HG03135 (cell line): ENCODE measurements at regions not wholly inside any gene's neighbourhood (a gene's known extent, or its start where the extent isn't known, plus 50 kb on each side); places are given as distances from the start of the nearest gene placed in this dataset.

Source experiments
- ATAC-seq: cut with Tn5 transposase; IDR thresholded peaks from one replicate; pipeline ENCODE4 v1.9.1; 2021; ENCODE audit warnings: mild to moderate bottlenecking, moderate library complexity; ENCODE audit not compliant: unreplicated experiment

DNA sequence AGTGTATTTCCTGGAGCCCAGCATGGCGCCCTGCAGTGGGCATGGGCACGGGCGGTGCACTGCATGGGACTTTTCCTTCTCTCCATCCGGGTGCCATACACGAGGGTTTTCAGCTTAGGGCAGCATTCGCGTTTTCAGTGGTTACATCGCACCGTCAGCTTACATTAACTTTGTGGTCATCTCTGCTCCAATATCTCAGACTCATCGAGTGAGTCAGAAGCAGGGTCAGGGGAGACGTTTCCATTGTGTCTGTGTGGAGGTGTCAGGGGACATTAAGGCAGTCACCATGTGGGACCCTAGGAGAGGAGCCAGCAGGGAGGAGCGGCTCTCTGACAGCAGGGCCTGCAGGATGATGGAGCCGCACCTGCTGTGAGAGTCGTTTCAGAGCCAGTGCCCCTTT, 541.0 kb downstream of the FGF9 start:
- ATAC-seq: no peak

DNA sequence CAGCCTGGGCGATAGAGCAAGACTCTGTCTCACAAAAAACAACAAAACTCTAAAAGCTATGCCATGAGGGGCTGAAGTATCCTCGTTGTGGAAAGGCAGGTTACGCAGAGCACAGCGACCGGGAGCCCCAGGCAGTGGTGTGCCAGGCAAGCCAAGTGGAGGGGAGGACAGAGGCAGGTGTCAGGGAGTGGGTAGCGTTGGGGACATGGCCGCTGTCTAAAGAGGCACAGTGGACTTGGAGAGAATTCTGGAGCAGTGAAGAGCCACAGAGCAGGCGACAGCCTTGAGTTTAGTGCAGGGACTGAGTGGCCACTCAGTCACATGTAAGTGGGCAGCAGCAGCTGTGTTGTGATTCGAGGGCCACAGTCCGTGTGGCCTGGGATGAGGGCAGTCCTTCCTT, 541.7 kb downstream of the FGF9 start:
- no peak for ATAC-seq

DNA sequence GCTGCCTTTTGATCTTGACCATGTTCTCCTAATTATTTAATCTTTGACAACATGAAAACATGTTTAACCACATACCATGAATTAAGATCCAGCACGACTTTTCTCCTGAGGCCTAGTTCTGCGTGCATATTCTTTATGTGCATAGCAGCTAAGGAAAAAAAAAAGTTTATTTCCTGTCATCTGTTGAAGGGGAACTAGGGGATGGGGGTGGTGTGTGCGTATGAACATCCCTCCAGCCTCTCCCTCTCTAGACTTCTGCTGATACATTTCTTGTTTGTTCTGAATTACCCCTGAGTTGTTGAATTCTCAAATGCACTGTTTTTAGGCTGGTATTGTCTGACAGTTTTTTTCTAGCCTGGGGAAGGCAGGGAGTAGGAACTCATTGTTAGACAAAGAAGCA, 543.3 kb downstream of the FGF9 start:
- no peak for ATAC-seq

DNA sequence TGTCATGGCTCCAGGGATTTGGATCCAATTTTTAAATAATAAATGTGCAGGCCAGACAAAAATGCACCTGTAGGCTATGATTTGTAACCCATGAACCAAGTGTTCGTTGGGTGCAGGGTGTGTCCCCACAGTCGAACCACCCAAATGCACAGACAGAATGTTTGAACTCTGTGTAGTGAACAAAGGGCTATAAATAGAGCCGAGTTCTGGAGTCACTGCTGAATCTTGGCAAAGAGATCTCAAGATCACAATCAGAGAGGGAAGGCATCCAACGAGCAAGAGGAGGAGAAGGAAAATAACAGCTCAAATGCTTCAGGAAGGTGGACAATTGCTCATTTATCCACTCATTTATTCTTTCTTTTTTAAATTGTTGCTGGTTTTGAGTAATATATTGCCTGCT, 547.9 kb downstream of the FGF9 start:
- ATAC-seq: no peak

DNA sequence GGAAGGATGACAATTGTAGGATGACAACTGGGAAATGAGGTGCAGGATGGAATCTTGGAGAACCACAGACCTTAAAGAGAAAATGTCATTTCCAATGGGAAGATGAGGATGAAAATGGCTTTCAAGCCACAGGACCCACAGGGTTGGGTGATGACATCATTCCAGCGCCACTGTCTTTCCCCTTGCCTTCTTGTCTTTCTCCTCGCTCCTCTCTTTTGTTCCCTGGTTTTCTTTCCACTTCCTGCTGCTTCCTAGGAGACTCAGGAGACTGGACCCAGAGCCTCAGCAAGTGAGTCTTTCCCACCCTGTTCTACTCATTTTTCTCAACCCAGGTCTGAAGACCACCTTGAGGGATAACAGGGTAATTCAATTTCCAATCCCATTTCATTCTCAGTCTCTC, 548.8 kb downstream of the FGF9 start:
- ATAC-seq: no peak

DNA sequence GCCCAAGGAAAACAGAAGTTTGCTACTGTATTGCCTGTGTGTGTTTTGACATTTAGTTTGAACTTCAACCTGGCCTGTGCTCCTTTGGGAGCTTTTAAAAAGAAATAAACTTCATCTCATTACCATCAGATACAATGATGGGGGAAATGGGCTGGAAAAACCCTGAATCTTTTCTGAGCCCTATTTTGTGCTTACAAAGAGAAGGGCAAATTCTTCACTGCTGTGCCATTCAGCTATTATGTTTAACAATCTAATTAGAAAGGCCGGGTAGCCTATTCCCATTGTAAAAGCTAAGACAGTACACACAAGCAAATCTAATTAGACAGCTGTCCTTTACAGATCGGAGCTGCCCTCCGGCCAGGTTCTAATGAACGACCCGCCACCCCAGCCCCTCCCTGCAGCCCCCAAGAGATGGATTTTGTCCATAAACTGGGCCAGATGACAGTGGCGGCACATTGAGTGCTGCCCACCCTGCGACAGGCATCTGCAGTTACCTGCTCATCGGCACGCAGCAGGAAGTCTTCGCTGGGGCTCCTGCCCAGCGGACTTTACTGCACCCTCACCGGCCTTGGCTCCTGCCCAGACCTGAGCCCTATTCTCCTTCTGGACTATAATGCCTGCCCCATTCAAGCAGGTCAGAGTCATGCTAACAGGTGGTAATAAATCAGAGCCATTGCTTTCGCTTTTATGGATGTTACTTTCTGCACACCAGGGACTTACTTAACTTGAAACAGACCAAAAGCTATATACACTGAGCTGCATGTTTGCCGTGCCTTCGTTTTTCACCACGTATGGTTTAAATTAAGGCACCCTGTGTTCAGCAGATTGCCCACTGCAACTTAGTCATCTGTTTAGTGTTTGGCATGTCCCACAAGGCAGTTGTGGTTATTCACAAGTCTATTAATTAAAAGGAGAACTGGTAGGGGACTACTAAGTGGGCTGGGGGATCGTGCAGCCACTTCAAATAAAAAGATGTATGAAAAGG, 549.6 kb downstream of the FGF9 start:
- no peak for ATAC-seq

DNA sequence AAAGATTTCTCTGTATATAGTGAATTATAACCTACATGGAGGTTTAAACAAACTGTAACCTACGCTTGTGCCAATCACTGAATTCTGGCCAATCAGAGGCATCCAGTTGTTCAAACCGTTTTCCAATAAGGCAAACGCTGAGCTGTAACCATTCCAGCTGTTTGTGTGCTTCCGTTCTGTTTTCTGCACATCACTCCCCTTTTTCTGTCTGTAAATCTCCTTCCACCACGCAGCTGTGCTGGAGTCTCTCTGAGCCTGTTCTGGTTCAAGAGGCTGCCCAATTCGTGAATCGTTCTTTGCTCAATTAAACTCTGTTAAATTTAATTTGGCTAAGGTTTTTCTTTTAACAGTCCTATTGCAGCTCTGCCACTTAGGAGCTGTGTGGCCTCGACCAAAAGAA, 552.5 kb downstream of the FGF9 start:
- no peak for ATAC-seq

DNA sequence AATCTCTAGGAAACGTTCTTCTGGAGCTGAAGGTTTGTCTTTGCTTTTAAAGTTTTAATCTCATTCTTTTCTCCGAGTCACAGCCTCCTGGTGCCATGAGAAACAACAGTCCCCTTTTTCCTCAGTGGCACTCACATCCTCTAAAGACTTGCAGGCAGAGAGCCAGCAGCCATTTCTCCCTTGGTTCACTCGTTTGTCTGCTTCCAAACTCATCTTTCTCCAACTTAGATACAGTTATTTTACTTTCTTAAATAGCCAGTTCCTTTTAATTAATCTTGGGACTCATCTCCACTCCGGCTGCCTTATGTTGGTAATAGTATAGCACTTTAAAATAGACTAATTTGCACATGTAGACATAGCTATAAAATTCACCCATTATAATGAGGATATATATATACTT, 555.2 kb downstream of the FGF9 start:
- no peak for ATAC-seq

DNA sequence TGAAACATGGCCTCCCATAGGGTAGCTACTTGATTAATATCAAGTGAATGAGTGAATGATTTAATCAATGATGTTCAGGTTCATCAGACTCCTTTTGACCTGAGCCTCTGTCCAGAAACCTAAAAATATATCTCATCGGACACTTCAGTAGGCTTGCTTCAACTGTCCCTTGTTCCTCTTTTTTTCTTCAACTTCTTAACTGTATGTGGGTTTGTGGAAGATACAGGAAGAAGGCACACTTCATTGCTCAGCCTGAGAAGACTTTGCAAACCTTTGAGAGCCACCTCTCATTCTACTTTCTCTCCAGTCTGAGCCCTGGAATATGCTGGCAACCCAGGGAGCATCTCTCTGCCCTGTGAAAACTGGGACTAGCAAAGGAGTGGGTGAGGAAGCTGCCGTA, 557.0 kb downstream of the FGF9 start:
- ATAC-seq: no peak

DNA sequence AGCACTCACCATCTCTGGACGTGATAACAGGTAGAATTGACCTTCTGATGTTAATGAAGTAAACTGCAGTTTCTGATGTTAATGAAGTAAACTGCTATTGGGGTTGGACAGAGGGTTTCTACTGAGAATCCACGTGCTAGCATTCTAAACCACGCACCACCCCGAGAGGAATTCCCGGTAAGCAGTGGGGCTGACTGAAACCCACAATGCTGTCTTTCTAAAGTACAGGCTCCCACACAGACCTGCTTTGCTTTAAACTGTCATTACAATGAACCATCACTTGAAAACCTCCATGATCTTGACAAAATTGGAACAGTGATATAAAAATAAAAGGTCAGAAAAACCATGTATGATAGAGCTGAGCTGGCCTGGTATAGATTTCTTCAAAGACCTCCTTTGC, 559.0 kb downstream of the FGF9 start:
- ATAC-seq: no peak

DNA sequence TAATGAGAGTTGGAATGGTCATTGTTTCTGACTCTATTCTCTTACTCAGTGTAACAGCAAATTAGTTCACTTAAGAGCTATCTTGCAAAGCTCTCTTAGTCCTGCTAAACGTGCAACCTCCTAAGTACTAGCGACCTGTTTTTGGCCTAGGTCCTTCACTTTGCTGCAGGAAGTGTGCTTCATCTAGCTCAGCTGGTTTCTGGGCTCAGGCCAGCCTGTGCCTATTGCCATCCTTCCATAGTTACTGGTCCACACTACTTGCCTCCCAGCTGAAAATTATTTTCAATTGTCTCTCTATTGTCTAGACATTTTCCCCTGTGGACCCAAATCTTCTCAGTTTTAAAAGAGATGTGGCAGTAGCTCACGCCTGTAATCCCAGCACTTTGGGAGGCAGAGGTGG, 561.3 kb downstream of the FGF9 start:
- no peak for ATAC-seq

DNA sequence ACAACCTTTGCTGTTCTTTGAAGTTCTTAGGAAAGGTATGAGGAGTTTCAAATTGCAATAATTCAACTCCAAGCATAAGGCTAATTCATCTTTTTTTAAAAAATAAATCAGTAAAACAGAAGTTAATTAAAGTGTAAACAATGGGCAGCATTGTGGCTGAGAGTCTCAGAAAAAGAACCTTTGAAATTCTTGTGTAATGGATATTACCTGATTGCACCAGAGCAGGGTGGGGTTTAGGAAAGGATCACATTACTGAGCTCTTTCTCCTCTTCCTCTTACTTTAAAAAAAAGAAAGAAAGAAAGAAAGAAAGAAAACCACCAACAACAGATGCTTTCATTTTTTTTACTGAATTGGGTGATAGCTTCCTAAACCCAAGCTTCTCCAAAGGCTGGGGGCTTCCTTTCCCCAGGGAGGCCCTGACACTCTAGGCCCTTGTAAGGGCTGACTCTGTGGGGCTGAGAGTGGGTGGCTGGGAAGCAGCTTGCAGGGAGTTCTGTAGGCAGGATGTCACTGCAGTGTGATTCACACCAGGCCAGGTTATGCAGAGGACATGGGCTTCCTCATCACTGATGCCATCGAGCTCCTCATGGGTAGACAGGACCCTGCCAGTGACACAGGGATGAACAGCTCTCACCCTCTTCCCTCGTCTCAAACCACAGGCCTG, 564.5 kb downstream of the FGF9 start:
- no peak for ATAC-seq

DNA sequence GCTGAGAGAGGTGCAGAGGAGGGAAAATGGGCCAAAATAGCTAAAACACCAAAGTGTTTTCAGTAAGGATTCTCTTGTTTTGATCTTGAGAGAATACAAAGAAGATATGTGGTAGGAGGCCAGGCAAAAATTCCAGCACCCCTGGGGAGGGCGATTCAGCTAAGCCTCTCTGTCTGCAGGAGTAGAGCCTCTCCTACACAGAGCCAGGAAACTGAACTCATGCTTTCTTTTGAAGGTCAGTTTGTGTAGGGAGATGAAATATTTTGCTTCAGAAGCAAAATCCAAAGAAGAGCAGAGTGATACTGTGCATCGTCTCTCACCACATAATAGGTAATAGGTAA, 565.0 kb downstream of the FGF9 start:
- no peak for ATAC-seq

DNA sequence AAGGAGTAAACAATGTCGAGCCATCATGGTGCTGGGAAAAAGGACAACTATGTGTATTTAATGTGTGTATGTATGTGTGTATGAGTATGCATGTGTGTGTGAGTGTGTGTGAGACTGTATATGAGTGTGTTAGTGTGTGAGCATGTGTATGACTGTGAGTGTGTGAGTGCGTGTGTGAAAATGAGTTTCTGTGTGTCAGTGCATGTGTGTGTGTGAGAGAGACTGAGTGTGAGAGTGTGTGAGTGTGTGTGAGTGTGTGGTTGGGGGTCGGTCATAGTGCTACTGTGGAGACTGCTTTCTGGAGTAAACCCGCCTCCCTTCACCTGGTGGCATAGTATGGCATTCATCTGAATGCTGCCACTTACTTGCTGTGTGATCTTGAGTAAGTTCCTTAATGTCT, 567.4 kb downstream of the FGF9 start:
- ATAC-seq: no peak

DNA sequence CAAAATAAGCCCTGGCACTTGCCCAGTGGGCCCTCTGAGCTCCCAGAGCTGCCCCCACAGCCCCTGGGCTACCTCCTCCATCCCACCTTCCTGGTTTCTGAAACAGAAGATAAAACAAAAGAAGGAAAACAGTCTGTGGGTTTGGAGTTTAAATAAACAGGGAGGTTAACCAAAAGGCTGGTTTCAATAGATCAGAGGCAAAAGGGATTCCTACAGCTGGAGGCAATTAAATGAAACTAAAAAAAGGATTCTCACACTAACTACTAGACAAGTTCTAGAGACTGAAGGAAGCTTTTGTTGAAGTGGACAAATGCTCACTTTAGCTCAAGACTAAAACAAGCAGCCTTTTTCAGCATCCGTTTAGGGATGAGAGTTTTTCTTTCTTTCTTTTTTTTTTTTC, 569.8 kb downstream of the FGF9 start:
- no peak for ATAC-seq

DNA sequence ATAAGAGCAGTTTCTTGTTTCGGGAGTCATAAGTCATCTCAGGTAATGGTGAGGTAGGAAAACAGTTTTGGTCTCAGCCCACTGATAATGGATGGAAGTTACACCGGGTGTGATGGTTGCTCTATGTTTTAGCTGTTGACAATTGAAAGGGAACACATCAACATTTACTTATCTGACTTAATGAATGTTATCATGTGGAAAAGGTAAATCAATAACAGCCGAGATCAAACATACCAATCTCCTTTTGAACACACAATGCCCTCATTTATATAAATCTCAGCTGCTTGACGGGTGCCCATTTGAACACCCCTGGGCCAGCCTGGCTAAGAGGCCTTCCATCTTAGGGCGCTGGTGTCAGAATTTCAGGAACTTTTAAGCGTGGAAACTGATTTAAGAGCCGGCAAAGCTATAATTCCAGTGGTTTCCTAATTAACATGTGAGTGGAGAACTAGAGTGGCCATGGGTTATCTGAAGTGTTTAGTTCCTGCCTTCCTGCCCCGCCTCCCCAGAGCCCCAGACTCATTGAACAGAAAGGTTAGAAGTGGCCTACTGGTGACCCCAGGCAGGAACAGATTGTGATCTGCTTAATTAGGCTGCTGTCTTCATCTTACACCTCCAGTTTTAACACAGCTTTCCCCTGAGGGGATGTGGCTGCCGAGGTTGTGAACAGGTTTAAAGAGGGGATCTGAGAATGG, 572.7 kb downstream of the FGF9 start:
- no peak for ATAC-seq

DNA sequence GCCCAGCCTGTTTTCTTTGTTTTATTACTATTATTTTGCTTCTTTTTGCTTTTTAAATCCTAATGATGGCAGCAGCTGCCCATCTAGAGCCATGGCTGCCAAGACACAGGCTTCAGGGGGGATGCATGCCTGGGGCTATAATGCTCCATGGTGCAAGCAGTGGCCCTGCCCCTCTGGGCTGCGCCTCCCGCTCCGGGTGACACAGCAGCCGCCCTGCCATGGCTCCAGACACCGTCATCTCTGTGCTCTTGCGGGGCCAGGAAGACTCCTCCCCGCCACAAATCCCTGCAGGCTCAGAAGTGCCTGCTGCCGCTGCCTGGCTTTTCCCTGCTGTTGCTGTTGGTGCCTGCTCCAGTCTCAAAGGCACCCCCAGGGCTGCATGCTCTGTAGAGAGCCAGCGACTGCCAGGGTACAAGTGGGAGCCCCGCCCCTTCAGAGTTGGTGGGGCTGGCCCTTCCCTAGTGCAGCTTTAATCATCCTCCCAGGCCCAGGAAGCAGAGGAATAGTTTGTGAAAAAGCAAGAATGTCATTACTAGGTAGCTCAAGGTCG, 581.5 kb downstream of the FGF9 start:
- no peak for ATAC-seq

DNA sequence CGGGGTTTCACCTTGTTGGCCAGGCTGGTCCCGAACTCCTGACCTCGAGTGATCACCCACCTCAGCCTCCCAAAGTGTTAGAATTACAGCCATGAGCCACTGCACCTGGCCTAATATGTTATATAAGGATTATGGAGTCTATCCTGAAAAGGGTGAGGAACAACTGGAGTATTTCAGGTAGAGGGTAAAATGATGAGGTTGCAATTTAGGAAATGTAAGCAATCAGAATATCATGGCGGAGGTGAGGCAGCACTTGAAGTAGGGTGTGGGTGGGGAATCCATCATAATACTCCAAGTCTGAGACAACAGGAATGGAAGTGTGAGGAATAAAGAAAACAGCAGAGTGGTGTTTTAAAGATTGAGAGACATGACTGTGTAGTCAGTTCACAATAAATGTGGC, 582.2 kb downstream of the FGF9 start:
- ATAC-seq: no peak

DNA sequence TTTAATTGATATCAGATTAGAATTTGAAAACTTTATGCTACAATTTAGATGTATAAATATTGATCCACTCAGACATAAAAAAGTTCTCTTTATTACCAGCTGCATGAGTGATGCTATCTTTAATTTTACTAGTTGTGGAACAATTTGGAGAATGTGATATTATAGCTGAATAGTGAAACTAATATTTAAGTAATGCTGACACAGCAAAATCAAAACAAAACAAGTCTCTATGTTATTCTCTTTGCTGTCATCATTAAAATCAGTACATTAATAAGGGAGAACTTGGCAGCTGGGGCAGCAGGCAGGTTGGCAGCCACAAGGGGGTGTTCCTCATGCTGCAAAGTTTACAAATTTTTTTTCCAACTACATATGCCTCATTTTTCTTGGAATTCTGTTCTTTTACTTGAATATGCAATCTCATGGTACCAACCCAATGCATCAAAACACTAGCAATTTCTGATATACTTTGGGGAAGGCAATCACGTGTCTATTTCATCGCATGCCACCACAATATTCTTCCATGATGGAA, 585.3 kb downstream of the FGF9 start:
- no peak for ATAC-seq

DNA sequence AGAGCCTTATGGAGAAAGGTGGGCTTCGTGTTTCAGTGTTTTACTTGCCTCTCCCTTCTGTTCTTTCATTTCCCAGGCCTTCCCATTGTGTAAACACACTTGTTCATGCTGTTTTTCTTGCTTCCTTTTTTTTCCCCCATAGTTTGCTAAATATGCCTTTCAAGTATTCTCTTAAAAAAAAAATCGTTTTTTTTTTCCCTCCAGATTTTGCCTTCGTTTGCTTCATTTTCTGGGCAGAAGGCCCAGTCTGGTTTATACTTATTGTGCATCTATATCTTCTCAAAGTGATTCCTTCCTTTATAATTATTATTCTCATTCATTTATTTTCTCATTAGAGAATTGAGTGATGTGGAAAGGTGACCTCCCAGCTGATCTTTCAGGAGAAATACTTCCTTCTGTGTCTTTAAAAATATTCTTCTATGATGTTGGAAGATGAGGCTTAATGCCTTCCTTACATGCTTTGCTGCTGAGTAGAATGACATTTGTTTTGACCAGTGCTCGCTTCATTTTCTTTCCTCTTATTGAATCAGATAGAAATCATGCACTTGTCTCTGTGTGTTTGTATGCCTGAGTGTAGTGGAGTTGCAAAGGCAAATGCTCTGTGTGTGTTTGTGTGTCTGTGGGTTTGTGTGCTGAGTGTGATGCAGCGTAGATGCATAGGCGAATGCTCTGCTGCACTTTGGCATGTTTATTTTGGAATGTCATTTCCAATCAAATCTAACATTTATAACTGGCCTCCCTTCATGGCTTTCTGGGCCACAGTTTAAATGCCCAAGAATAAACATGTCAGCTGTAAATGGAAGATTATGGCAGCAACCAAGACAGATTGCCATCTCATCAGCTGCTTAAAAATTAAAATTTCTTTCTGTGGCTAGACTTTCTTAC, 591.4 kb downstream of the FGF9 start:
- ATAC-seq: no peak
